H1 (cell line): ENCODE measurements at regions not wholly inside any gene's neighbourhood (a gene's known extent, or its start where the extent isn't known, plus 50 kb on each side); places are given as distances from the start of the nearest gene placed in this dataset.

ENCODE experiments used
- CTCF ChIA-PET: fragments of 300-600 bp; sonication (Branson Sonifier 250); formaldehyde crosslinking; loops from one replicate; lab custom pipeline; 2021; ENCODE audit not compliant: partially characterized antibody; lab: Charles Lee
- POLR2A ChIA-PET: fragments of 300-600 bp; sonication (Branson Sonifier 250); formaldehyde crosslinking; loops from one replicate; lab custom pipeline; 2021; ENCODE audit warnings: inconsistent platforms; ENCODE audit not compliant: partially characterized antibody; lab: Charles Lee
- DNase-seq, 2 experiments: peaks; one replicate each; pipeline versions ENCODE4 v3.0.0 to v3.0.0-alpha.2; 2010 to 2022; ENCODE audit warnings: low spot score in 2 of 2, low read depth in 1 of 2, mixed read lengths in 1 of 2
- FAIRE-seq: peaks from 2 replicates; lab custom pipeline; 2011; peaks lifted over from hg19 to GRCh38; lab: Jason Lieb, UNC
- H2AFZ ChIP-seq: 2 replicates; pipeline ENCODE4 v1.8.1; 2012; ENCODE audit warnings: low read length, inconsistent platforms
- H2AK5ac ChIP-seq: 2 replicates; pipeline ENCODE4 v1.6.1; 2013; ENCODE audit warnings: low read depth, low read length
- H2BK120ac ChIP-seq: replicated peaks from 2 replicates; pipeline ENCODE3; 2013; ENCODE audit warnings: low read depth, low read length, inconsistent platforms
- H2BK12ac ChIP-seq: 2 replicates; pipeline ENCODE4 v1.6.1; 2013; ENCODE audit warnings: low read depth, low read length
- H2BK15ac ChIP-seq: 2 replicates; pipeline ENCODE4 v1.6.1; 2013; ENCODE audit warnings: low read length
- H2BK20ac ChIP-seq: 2 replicates; pipeline ENCODE4 v1.6.1; 2013; ENCODE audit warnings: low read length
- H2BK5ac ChIP-seq: 2 replicates; pipeline ENCODE4 v1.6.1; 2013; ENCODE audit warnings: low read depth, low read length
- H3K14ac ChIP-seq: 2 replicates; pipeline ENCODE4 v1.6.1; 2013; ENCODE audit warnings: inconsistent platforms; ENCODE audit not compliant: insufficient read length
- H3K18ac ChIP-seq: 2 replicates; pipeline ENCODE4 v1.6.1; 2013; ENCODE audit warnings: low read length; ENCODE audit errors: extremely low read depth
- H3K23ac ChIP-seq: 2 replicates; pipeline ENCODE4 v1.6.1; 2013; ENCODE audit warnings: inconsistent platforms; ENCODE audit not compliant: insufficient read length
- H3K23me2 ChIP-seq: 2 replicates; pipeline ENCODE4 v1.6.1; 2013; ENCODE audit warnings: low read depth, low read length
- H3K27ac ChIP-seq: 2 replicates; pipeline ENCODE4 v1.6.1; 2011; ENCODE audit warnings: low read depth, low read length, inconsistent platforms
- H3K27me3 ChIP-seq, 4 experiments: replicated peaks in 1 of 4; 1 replicate in 1 of 4; 2 replicates in 3 of 4; pipeline versions ENCODE4 v1.6.1 to v1.8.1; 2011 to 2013; ENCODE audit warnings: low read length in 3 of 4, mild to moderate bottlenecking in 3 of 4, inconsistent platforms in 2 of 4, mixed read lengths in 2 of 4, moderate library complexity in 1 of 4; ENCODE audit not compliant: control insufficient read depth in 3 of 4, insufficient read depth in 3 of 4; ENCODE audit errors: extremely low read depth in 1 of 4
- H3K36me3 ChIP-seq, 4 experiments: 2 replicates each; pipeline versions ENCODE4 v1.6.1 to v1.8.1; 2011 to 2013; ENCODE audit warnings: mild to moderate bottlenecking in 4 of 4, low read length in 3 of 4, moderate library complexity in 2 of 4, control low read depth in 1 of 4, inconsistent platforms in 1 of 4; ENCODE audit not compliant: insufficient read depth in 4 of 4, control insufficient read depth in 2 of 4
- H3K4ac ChIP-seq: replicated peaks from 2 replicates; pipeline ENCODE3; 2013; ENCODE audit warnings: low read length, low read depth, mixed read lengths, inconsistent platforms; ENCODE audit not compliant: insufficient read length
- H3K4me1 ChIP-seq, 4 experiments: replicated peaks in 1 of 4; 1 replicate in 1 of 4; 2 replicates in 3 of 4; pipeline versions ENCODE4 v1.6.1 to v1.8.1; 2011 to 2013; ENCODE audit warnings: low read length in 3 of 4, inconsistent platforms in 2 of 4, mixed read lengths in 1 of 4; ENCODE audit not compliant: insufficient read depth in 4 of 4, control insufficient read depth in 3 of 4
- H3K4me2 ChIP-seq, 2 experiments: 2 replicates each; pipeline versions ENCODE4 v1.6.1 to v1.8.1; 2011 to 2013; ENCODE audit warnings: low read depth in 2 of 2, low read length in 2 of 2, control low read depth in 1 of 2, inconsistent platforms in 1 of 2, mild to moderate bottlenecking in 1 of 2; ENCODE audit not compliant: insufficient read depth in 1 of 2
- H3K4me3 ChIP-seq, 4 experiments: fragments of 200-600, 300-600 bp in 1 of 4; sonication (generic), shearing (Covaris generic), sonication (Bioruptor Twin) in 1 of 4; 2 replicates each; pipeline versions ENCODE4 v1.5.1 to v1.8.1; 2011 to 2016; ENCODE audit warnings: low read length in 4 of 4, low read depth in 3 of 4, control low read depth in 2 of 4, inconsistent platforms in 2 of 4, mild to moderate bottlenecking in 2 of 4, mixed read lengths in 1 of 4, moderate library complexity in 1 of 4; ENCODE audit not compliant: insufficient read depth in 2 of 4; ENCODE audit errors: extremely low read depth in 1 of 4
- H3K56ac ChIP-seq: replicated peaks from 2 replicates; pipeline ENCODE3; 2013; ENCODE audit warnings: low read depth, mild to moderate bottlenecking, mixed read lengths, low read length, inconsistent platforms; ENCODE audit not compliant: insufficient read length
- H3K79me1 ChIP-seq: 2 replicates; pipeline ENCODE4 v1.6.1; 2013; ENCODE audit warnings: low read depth, low read length, control low read depth
- H3K79me2 ChIP-seq, 2 experiments: 2 replicates each; pipeline versions ENCODE4 v1.6.1 to v1.8.1; 2012 to 2013; ENCODE audit warnings: low read length in 2 of 2, mild to moderate bottlenecking in 2 of 2, inconsistent platforms in 1 of 2; ENCODE audit not compliant: insufficient read depth in 2 of 2, control insufficient read depth in 1 of 2
- H3K9ac ChIP-seq, 4 experiments: replicated peaks in 1 of 4; 1 replicate in 1 of 4; 2 replicates in 3 of 4; pipeline versions ENCODE4 v1.6.1 to v1.8.1; 2011 to 2013; ENCODE audit warnings: low read depth in 3 of 4, low read length in 3 of 4, control low read depth in 2 of 4, mild to moderate bottlenecking in 2 of 4, moderate library complexity in 2 of 4, inconsistent platforms in 1 of 4; ENCODE audit errors: extremely low read depth in 1 of 4
- H3K9me3 ChIP-seq, 2 experiments: 2 replicates each; pipeline versions ENCODE4 v1.6.1 to v1.8.1; 2012 to 2013; ENCODE audit warnings: mild to moderate bottlenecking in 2 of 2, moderate library complexity in 2 of 2, control low read depth in 1 of 2, inconsistent platforms in 1 of 2, low read depth in 1 of 2, low read length in 1 of 2, mixed read lengths in 1 of 2; ENCODE audit not compliant: insufficient read depth in 2 of 2
- H4K20me1 ChIP-seq, 2 experiments: replicated peaks in 1 of 2; 2 replicates each; pipeline versions ENCODE3 to v1.8.1; 2011 to 2013; ENCODE audit warnings: inconsistent platforms in 2 of 2, low read length in 2 of 2, mild to moderate bottlenecking in 1 of 2; ENCODE audit not compliant: insufficient read depth in 2 of 2, control insufficient read depth in 1 of 2
- H4K5ac ChIP-seq: 2 replicates; pipeline ENCODE4 v1.6.1; 2013; ENCODE audit warnings: low read length, low read depth, mixed read lengths, inconsistent platforms; ENCODE audit not compliant: insufficient read length
- H4K8ac ChIP-seq: 2 replicates; pipeline ENCODE4 v1.8.0; 2013; ENCODE audit warnings: mild to moderate bottlenecking, moderate library complexity, low read length, inconsistent platforms; ENCODE audit not compliant: insufficient read depth; ENCODE audit errors: extremely low read depth
- H4K91ac ChIP-seq: replicated peaks from 2 replicates; pipeline ENCODE3; 2013; ENCODE audit warnings: low read length, mixed read lengths, inconsistent platforms; ENCODE audit not compliant: insufficient read length
- CHD2 ChIP-seq: IDR thresholded peaks from 2 replicates; pipeline ENCODE4 v1.6.1; 2012; ENCODE audit warnings: low read length, improper control_type of control experiment
- FOSL1 ChIP-seq: IDR thresholded peaks from 2 replicates; pipeline ENCODE4 v1.6.1; 2011; ENCODE audit warnings: mild to moderate bottlenecking, low read depth, low read length, moderate library complexity; ENCODE audit not compliant: insufficient read depth
- POLR2A ChIP-seq, 2 experiments: IDR thresholded peaks; 1 replicate in 1 of 2; 2 replicates in 1 of 2; pipeline ENCODE4 v1.6.1; 2011; ENCODE audit warnings: low read depth in 2 of 2, low read length in 2 of 2, mild to moderate bottlenecking in 2 of 2; ENCODE audit errors: control extremely low read depth in 1 of 2
- WGBS, 2 experiments: shearing (Covaris generic) in 1 of 2; methylation state at CpG; one replicate each; pipeline versions ENCODE4 v1.1.6 to v1.1.7; 2013 to 2015; ENCODE audit warnings: low lambda C conversion rate in 2 of 2, mixed read lengths in 2 of 2, inconsistent platforms in 1 of 2, low coverage in 1 of 2, missing lambda C conversion rate in 1 of 2; ENCODE audit not compliant: insufficient replicate concordance in 2 of 2, insufficient coverage in 1 of 2, insufficient read length in 1 of 2; ENCODE audit errors: extremely low coverage in 1 of 2, missing lambda C conversion rate in 1 of 2; 5-methylcytosine and 5-hydroxymethylcytosine counted together
- TF ChIP-seq, protein P1 (sequence below): IDR thresholded peaks from 2 replicates; pipeline ENCODE4 v1.6.1; 2011; ENCODE audit warnings: low read depth, mild to moderate bottlenecking, low read length; ENCODE audit not compliant: insufficient read depth

- ChIA-PET POLR2A (no interaction called here), CTCF (interaction anchor here (0.7 kb wide), 1 partner anchor 191 kb away, joined by 3 read pairs; no protein-coding TSS in a partner anchor)
- Histone ChIP-seq H2AFZ (no peak overlapping the region), H3K27ac (no peak overlapping the region), H2BK20ac (no peak overlapping the region), H3K4me1 (no peaks in the 10 kb centered on the region), H3K9me3 (no peaks in the 10 kb centered on the region), H2BK5ac (no peak overlapping the region), H3K9ac (no peak overlapping the region), H4K5ac (no peak overlapping the region), H3K14ac (no peak overlapping the region), H3K23me2 (no peaks in the 10 kb centered on the region), H3K4me3 (no peak overlapping the region), H3K56ac (no peak overlapping the region), H3K27me3 (no peaks in the 10 kb centered on the region), H3K79me2 (no peaks in the 10 kb centered on the region), H3K4ac (no peak overlapping the region), H2AK5ac (no peak overlapping the region), H3K23ac (no peak overlapping the region), H3K36me3 (no peaks in the 10 kb centered on the region), H3K18ac (no peak overlapping the region), H3K79me1 (no peaks in the 10 kb centered on the region), H2BK12ac (no peak overlapping the region), H4K8ac (no peak overlapping the region), H4K91ac (no peak overlapping the region), H2BK120ac (no peak overlapping the region), H3K4me2 (no peak overlapping the region), H2BK15ac (no peak overlapping the region), H4K20me1 (no peaks in the 10 kb centered on the region)
- FAIRE-seq (no peak), DNase-seq (no peak)
- WGBS, 2 experiments = 90% methylated on average over 7 of the region's 7 CpGs; no CpG with 5 or more reads in 1 of the 2 experiments
- TF ChIP-seq FOSL1 (no peak), POLR2A (IDR thresholded peaks at IDR 0.05; ENCODE audit: control extremely low read depth in 1 of 2, low read depth in 2 of 2, low read length in 2 of 2) (no peak), CHD2 (no peak)
- TF ChIP-seq, protein P1, sequence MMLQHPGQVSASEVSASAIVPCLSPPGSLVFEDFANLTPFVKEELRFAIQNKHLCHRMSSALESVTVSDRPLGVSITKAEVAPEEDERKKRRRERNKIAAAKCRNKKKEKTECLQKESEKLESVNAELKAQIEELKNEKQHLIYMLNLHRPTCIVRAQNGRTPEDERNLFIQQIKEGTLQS = no peak
These were observed 211.7 kb upstream of the MKI67 start for GRCh38 chr10:128337860-128338378.
